ENCODE measurements at regions not wholly inside any gene's neighbourhood (a gene's known extent, or its start where the extent isn't known, plus 50 kb on each side); places are given as distances from the start of the nearest gene placed in this dataset.

DNA sequence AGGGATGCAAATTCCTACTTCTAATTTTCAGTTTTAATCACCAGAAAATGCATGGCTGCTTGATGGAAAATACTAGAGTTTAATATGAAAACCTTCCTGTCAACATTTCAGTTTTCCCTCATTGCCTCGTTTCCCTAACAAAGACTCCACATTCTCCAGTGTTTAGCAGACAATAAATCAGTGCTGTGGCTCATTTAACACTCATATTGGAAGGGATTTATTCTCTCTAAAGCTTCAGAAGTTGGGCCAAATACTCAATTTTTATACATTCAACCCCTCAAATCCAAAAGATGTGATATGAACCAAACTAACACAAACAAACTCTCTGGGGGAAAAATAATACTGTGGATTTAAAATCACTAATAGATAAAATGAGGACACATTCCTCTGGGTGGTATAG, 482.5 kb downstream of the FLRT2 start:
- no peak overlapping the region for H3K4me3 ChIP-seq (ENCODE audit: low read depth, low read length)
- TF ChIP-seq CTCF (IDR thresholded peaks at IDR 0.05; ENCODE audit: insufficient read depth, low read length) = no peak
- no peak for DNase-seq (ENCODE audit: low read depth)

GRCh38 chr14:86003998-86004397, 474.1 kb downstream of the FLRT2 start:
- TF ChIP-seq CTCF (IDR thresholded peaks at IDR 0.05; ENCODE audit: insufficient read depth, low read length) = no peak
- H3K4me3 ChIP-seq (ENCODE audit: low read depth, low read length) = no peak overlapping the region
- DNase-seq (ENCODE audit: low read depth) = no peak

DNA sequence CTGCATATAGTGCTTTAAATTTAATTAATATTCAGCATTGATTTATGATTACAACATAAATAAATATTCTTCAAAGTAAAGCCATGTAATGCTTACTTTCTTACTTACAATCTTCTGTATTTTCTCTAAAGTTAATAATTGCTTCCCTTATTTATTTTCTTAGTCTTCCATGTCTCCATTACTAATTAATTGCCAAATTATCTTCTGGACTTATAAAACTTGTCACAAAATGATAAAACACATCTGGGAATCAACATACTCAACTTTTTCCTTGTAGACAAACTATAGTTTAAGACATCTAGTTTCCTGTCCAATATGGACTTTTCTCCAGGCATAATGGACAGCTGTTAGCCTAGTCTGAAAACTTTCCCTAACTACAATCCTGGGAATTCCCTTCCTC, 466.6 kb downstream of the FLRT2 start:
- no peak overlapping the region for H3K4me3 ChIP-seq (ENCODE audit: low read depth, low read length)
- TF ChIP-seq CTCF (IDR thresholded peaks at IDR 0.05; ENCODE audit: insufficient read depth, low read length) = no peak
- no peak for DNase-seq (ENCODE audit: low read depth)

DNA sequence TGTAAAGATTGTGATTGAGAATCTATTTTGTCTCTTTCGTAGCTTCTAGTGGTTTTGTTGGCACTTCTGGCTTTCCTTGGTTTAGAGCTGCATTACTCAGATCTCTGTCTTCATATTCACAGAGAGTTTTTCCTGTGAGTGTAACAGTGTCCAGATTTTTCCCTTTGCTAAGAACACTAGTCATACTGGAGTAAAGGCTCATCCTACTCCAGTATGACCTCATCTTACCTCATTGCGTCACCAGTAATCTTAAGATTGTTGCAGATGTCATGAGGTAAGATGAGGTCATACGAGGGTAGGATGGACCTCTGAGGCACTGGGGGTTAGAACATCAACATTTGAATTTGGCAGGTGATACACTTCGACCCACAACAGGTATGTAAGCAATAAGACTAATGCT, 461.2 kb downstream of the FLRT2 start:
- no peak for TF ChIP-seq CTCF (IDR thresholded peaks at IDR 0.05; ENCODE audit: insufficient read depth, low read length)
- no peak overlapping the region for H3K4me3 ChIP-seq (ENCODE audit: low read depth, low read length)
- no peak for DNase-seq (ENCODE audit: low read depth)

- H3K4me3 ChIP-seq (ENCODE audit: low read depth, low read length) = no peak overlapping the region
- no peak for DNase-seq (ENCODE audit: low read depth)
- no peak for TF ChIP-seq CTCF (IDR thresholded peaks at IDR 0.05; ENCODE audit: insufficient read depth, low read length)
Observed at GRCh38 chr14:85987907-85988306, 458.0 kb downstream of the FLRT2 start.

DNA sequence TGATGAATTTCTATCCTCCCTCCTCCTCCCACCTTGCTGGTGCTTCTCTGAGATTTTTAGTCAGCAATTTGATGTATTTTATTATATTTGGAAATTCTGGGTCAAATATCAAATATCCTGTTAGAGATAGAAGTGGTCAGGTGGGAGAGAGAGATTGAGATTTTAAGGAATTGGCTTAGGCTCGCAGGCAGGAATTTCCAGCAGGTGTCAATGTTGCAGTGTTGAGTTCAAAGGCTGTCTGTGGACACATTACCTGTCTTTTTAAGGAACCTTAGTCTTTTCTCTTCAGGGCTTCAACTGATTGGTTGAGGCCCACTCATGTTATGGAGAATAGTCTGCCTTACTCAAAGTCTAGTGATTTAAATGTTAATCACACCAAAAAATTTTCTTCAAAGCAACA, 457.3 kb downstream of the FLRT2 start:
- no peak overlapping the region for H3K4me3 ChIP-seq (ENCODE audit: low read depth, low read length)
- no peak for TF ChIP-seq CTCF (IDR thresholded peaks at IDR 0.05; ENCODE audit: insufficient read depth, low read length)
- no peak for DNase-seq (ENCODE audit: low read depth)

GRCh38 chr14:85978582-85979250, 448.8 kb downstream of the FLRT2 start:
- no peak for TF ChIP-seq CTCF (IDR thresholded peaks at IDR 0.05; ENCODE audit: insufficient read depth, low read length)
- no peak for DNase-seq (ENCODE audit: low read depth)
- H3K4me3 ChIP-seq (ENCODE audit: low read depth, low read length) = no peak overlapping the region
